CD4-positive, alpha-beta memory T cell (primary cell): ENCODE measurements at regions not wholly inside any gene's neighbourhood (a gene's known extent, or its start where the extent isn't known, plus 50 kb on each side); places are given as distances from the start of the nearest gene placed in this dataset.

ENCODE experiments used
- CTCF ChIA-PET: fragments of 350-600 bp; sonication (Branson Sonifier 250); formaldehyde crosslinking; loops from one replicate; lab custom pipeline; 2021; ENCODE audit warnings: inconsistent platforms; ENCODE audit not compliant: partially characterized antibody; lab: Charles Lee
- POLR2A ChIA-PET: fragments of 350-600 bp; sonication (Branson Sonifier 250); formaldehyde crosslinking; loops from one replicate; lab custom pipeline; 2021; ENCODE audit not compliant: partially characterized antibody; lab: Charles Lee
- DNase-seq, 5 donors: peaks; one replicate each; pipeline versions ENCODE4 v3.0.0 to v3.0.0-alpha.2; 2020 to 2022; ENCODE audit warnings: mixed read lengths in 1 of 5
- H3K27ac ChIP-seq: one replicate; pipeline ENCODE4 v1.7.0; 2013; ENCODE audit warnings: low read depth, low read length
- H3K27me3 ChIP-seq: 2 replicates; pipeline ENCODE4 v1.7.0; 2013; ENCODE audit warnings: mild to moderate bottlenecking, low read length, moderate library complexity; ENCODE audit not compliant: insufficient read depth
- H3K36me3 ChIP-seq: 2 replicates; pipeline ENCODE4 v1.7.0; 2013; ENCODE audit warnings: mild to moderate bottlenecking, low read length, moderate library complexity; ENCODE audit not compliant: insufficient read depth
- H3K4me1 ChIP-seq: 2 replicates; pipeline ENCODE4 v1.7.0; 2013; ENCODE audit warnings: mild to moderate bottlenecking, low read length, moderate library complexity; ENCODE audit not compliant: insufficient read depth
- H3K4me3 ChIP-seq, 2 donors: one replicate each; pipeline ENCODE4 v1.7.0; 2013; ENCODE audit warnings: low read length in 2 of 2, mild to moderate bottlenecking in 1 of 2
- H3K9me3 ChIP-seq, 2 donors: one replicate each; pipeline ENCODE4 v1.7.0; 2013; ENCODE audit warnings: low read length in 2 of 2, control low read depth in 1 of 2; ENCODE audit not compliant: control insufficient read depth in 1 of 2
- H3K27ac Mint-ChIP-seq, 7 donors: one replicate each; pipeline ENCODE4 v1.8.0; 2020 to 2021; ENCODE audit warnings: mixed read lengths in 7 of 7, mild to moderate bottlenecking in 6 of 7, inconsistent platforms in 3 of 7, moderate library complexity in 3 of 7
- H3K27me3 Mint-ChIP-seq, 2 donors: one replicate each; pipeline ENCODE4 v1.8.0; 2020 to 2021; ENCODE audit warnings: mixed read lengths in 2 of 2
- H3K36me3 Mint-ChIP-seq, 2 donors: one replicate each; pipeline ENCODE4 v1.8.0; 2020 to 2021; ENCODE audit warnings: mixed read lengths in 2 of 2, inconsistent platforms in 1 of 2, mild to moderate bottlenecking in 1 of 2
- H3K4me1 Mint-ChIP-seq, 4 donors: one replicate each; pipeline ENCODE4 v1.8.0; 2020 to 2021; ENCODE audit warnings: mixed read lengths in 4 of 4, mild to moderate bottlenecking in 1 of 4
- H3K4me3 Mint-ChIP-seq, 8 donors: one replicate each; pipeline ENCODE4 v1.8.0; 2020 to 2021; ENCODE audit warnings: mixed read lengths in 8 of 8, mild to moderate bottlenecking in 7 of 8, moderate library complexity in 6 of 8, inconsistent platforms in 3 of 8
- H3K9me3 Mint-ChIP-seq, 8 donors: one replicate each; pipeline ENCODE4 v1.8.0; 2020 to 2021; ENCODE audit warnings: mixed read lengths in 8 of 8, mild to moderate bottlenecking in 5 of 8, inconsistent platforms in 3 of 8, moderate library complexity in 1 of 8
- intact Hi-C: fragments of 100-400 bp; cut with micrococcal nuclease; formaldehyde crosslinking; loops from one replicate; pipeline ENCODE4 v1.15.1; 2023

DNA sequence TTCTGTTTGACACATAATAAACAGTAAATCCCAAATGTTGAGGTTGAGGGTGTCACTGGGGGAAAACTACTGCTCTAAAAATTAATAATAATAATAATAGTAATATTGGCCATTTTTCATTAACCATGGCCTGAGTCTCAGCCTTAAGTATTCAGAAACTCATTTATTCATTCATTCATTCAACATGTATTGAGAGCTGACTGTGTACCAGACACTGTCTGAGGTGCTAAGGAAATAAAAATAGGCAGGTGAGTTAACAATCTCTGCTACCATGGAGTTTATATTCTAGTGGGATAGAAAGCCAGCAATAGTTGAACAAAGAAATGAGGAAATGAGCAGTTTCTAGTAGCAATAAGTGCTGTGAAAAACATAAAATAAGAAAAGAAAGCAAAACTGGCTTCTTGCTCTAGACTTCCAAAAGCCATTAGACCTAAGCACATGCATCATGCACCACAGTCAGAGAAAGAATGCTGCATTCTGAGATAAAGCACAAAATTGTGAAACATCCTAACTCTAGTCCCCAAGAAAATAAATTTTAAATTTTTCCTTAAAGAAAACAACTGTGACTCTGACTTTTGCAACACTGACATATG lies 278.7 kb downstream of the RCHY1 start:
- DNase-seq, result no peak
- no peak overlapping the region for H3K4me3 Mint-ChIP-seq
- H3K27ac ChIP-seq, result no peak overlapping the region
- no peaks in the 10 kb centered on the region for H3K4me1 Mint-ChIP-seq
- H3K27me3 ChIP-seq, result no peaks in the 10 kb centered on the region
- H3K9me3 ChIP-seq, result no peaks in the 10 kb centered on the region
- H3K9me3 Mint-ChIP-seq, result peaks cover 0 to 8% (median 3%) of the 10 kb centered on the region in 8 donors
- POLR2A ChIA-PET, result no interaction called here
- H3K4me3 ChIP-seq, result no peak overlapping the region
- CTCF ChIA-PET, result no interaction called here
- H3K27me3 Mint-ChIP-seq, result peaks cover 1% of the 10 kb centered on the region in 2 donors
- H3K36me3 Mint-ChIP-seq, result no peaks in the 10 kb centered on the region
- intact Hi-C loops, result no loop called here
- H3K36me3 ChIP-seq, result no peaks in the 10 kb centered on the region
- H3K27ac Mint-ChIP-seq, result no peak overlapping the region
- no peaks in the 10 kb centered on the region for H3K4me1 ChIP-seq

DNA sequence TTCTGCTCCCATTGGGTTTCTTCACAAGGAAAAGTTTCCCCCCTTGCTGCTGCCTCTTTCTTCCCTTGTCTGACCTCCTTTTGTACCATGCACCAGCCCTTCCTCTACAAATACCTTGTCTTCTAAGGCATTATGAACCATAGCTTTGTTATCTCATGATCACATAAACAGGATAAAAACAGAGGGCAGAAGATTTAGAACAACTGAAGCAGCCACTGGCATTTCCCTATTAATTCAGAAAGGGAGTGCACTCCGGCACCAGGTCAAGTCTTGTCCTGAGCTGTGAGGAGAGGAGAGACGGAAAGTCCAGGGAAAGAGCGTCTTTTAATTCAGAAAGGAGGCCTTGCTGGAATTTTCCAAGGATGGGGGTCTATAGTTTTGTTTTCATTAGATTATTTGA lies 281.7 kb downstream of the RCHY1 start:
- no peaks in the 10 kb centered on the region for H3K27me3 ChIP-seq
- Mint-ChIP-seq H3K9me3 (peaks cover 0 to 6% (median 1%) of the 10 kb centered on the region in 8 donors), H3K4me3 (no peak overlapping the region), H3K36me3 (no peaks in the 10 kb centered on the region), H3K27me3 (peaks cover 1% of the 10 kb centered on the region in 2 donors), H3K27ac (no peak overlapping the region), H3K4me1 (no peaks in the 10 kb centered on the region)
- no peak overlapping the region for H3K27ac ChIP-seq
- no peaks in the 10 kb centered on the region for H3K9me3 ChIP-seq
- intact Hi-C loops, result no loop called here
- H3K4me3 ChIP-seq, result no peak overlapping the region
- H3K4me1 ChIP-seq, result no peaks in the 10 kb centered on the region
- DNase-seq, result no peak
- CTCF ChIA-PET, result no interaction called here
- POLR2A ChIA-PET, result no interaction called here
- H3K36me3 ChIP-seq, result no peaks in the 10 kb centered on the region

DNA sequence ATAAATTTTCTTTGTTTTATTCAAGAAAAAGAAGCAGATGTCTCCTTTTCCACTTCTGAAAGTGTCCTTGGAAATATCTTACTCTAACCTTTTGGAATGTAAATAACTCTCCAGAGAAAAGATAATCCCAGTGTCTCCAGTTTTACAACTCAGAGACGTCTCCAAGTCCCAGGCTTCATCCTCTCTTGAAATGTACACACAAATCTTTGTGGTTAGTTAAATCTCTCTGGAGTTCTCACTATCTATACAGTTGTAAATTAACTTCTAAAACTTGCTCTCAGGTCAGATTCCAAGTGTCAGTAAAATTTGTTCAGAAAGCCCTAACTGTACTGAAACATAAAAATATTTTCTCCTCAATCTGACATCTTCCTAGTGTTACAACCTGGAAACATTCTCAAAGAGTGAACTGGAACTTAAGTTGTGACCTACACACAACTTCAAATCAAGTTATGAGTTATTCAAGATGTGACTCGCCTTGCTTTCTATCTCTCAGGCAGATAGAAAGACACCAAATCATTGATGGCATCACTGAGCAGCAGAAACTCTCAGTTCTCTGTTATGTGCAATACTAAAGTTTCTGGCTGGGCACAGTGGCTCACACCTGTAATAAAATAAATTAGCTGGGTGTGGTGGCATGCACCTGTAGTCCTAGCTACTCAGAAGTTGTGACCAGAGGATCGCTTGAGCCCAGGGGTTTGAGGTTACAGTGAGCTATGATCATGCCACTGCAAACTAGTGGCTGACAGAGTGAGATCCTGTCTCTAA lies 284.2 kb downstream of the RCHY1 start:
- CTCF ChIA-PET, result no interaction called here
- Histone ChIP-seq H3K27ac (no peak overlapping the region), H3K36me3 (no peaks in the 10 kb centered on the region), H3K27me3 (no peaks in the 10 kb centered on the region), H3K4me1 (no peaks in the 10 kb centered on the region), H3K4me3 (no peak overlapping the region), H3K9me3 (no peaks in the 10 kb centered on the region)
- no peak for DNase-seq
- POLR2A ChIA-PET, result no interaction called here
- Mint-ChIP-seq H3K36me3 (no peaks in the 10 kb centered on the region), H3K27ac (no peak overlapping the region), H3K9me3 (peaks cover 0 to 11% (median 2%) of the 10 kb centered on the region in 8 donors), H3K4me3 (no peak overlapping the region), H3K4me1 (no peaks in the 10 kb centered on the region), H3K27me3 (peaks cover 0 to 1% of the 10 kb centered on the region in 2 donors)
- intact Hi-C loops, result no loop called here

DNA sequence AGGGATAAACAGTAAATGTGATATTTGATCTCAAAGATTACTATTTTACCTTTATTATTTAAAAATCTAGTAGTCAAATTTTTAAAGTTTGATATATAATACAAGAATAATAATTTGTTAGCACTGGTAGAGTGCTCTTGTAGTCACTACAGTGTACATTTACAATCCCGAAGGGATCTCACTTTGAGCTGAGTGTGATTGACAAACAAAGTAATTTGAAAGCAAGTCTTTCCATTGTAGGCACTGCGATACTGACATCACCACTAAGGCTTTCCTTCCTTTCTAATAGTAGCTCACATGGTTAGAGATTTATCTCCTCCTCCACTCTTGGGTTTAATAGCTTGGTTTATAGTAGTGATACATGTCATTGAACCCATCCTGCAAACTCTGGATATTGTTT lies 280.6 kb downstream of the PARM1 start:
- no peaks in the 10 kb centered on the region for H3K36me3 ChIP-seq
- no peaks in the 10 kb centered on the region for H3K9me3 ChIP-seq
- Mint-ChIP-seq H3K9me3 (peaks cover 0 to 21% (median 6%) of the 10 kb centered on the region in 8 donors), H3K4me3 (no peak overlapping the region), H3K27ac (no peak overlapping the region), H3K4me1 (no peaks in the 10 kb centered on the region), H3K36me3 (no peaks in the 10 kb centered on the region), H3K27me3 (no peaks in the 10 kb centered on the region)
- ChIA-PET CTCF (no interaction called here), POLR2A (no interaction called here)
- no peak for DNase-seq
- no peak overlapping the region for H3K27ac ChIP-seq
- no peak overlapping the region for H3K4me3 ChIP-seq
- intact Hi-C loops, result no loop called here
- H3K27me3 ChIP-seq, result no peaks in the 10 kb centered on the region
- no peaks in the 10 kb centered on the region for H3K4me1 ChIP-seq

DNA sequence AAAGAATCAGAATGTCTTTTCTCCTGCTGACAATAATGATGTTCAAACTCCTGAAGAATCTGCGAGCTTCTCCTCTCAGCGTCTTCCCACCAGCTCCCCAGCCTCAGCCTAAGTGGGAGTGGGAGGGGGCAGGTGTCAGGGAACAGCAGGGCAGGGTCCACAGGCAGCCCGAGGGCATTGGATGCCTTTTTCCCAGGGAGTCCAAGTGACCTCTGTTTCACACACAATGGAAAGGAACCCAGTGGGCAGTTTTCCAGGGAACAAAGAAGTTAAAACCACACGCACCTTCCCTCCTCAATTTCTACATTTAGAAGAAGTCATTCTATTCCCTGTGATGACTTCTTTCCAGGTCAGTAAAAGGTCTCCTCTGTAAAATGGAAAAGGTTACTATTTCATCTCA lies 278.5 kb downstream of the PARM1 start:
- POLR2A ChIA-PET, result no interaction called here
- H3K9me3 ChIP-seq, result no peaks in the 10 kb centered on the region
- no peak overlapping the region for H3K4me3 ChIP-seq
- CTCF ChIA-PET, result no interaction called here
- no peaks in the 10 kb centered on the region for H3K36me3 ChIP-seq
- Mint-ChIP-seq H3K9me3 (peaks cover 0 to 11% (median 3%) of the 10 kb centered on the region in 8 donors), H3K27me3 (peaks cover 0 to 1% of the 10 kb centered on the region in 2 donors), H3K4me1 (no peaks in the 10 kb centered on the region), H3K27ac (no peak overlapping the region), H3K36me3 (no peaks in the 10 kb centered on the region), H3K4me3 (no peak overlapping the region)
- H3K27me3 ChIP-seq, result no peaks in the 10 kb centered on the region
- no peak overlapping the region for H3K27ac ChIP-seq
- DNase-seq, result no peak
- intact Hi-C loops, result no loop called here
- H3K4me1 ChIP-seq, result no peaks in the 10 kb centered on the region

DNA sequence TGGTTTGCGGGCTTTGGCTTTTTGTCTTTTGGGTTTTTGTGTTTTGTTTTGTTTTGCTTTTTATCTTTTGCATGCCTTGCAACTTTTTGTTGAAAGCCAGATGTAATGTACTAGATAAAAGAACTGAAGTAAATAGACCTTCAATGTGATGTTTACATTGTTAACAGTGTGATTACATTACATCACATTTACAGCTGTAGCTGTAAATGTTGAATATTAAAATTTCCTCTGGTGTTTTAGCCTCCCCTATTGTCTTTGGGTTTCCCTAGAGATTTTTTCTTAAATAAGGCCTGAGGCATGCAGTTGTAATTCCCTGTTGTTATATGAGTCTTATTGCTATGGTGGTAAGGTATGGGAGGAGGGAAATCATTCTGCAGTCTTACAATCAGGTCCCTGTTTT lies 275.0 kb downstream of the PARM1 start:
- CTCF ChIA-PET, result no interaction called here

DNA sequence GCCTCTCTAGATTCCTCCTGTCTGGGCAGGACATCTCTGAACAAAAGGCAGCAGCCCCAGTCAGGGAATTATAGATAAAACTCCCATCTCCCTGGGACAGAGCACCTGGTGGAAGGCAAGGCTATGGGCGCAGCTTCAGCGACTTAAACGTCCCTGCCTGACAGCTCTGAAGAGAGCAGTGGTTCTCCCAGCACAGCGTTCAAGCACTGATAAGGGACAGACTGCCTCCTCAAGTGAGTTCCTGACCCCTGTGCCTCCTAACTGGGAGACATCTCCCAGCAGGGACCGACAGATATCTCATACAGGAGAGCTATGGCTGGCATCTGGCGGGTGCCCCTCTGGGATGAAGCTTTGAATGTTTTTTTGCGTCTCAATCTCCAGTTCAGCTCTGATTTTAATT lies 262.2 kb downstream of the PARM1 start:
- H3K4me3 Mint-ChIP-seq, result no peak overlapping the region
- no peak overlapping the region for H3K27ac ChIP-seq
- no peaks in the 10 kb centered on the region for H3K4me1 ChIP-seq
- no peak overlapping the region for H3K27ac Mint-ChIP-seq
- no peaks in the 10 kb centered on the region for H3K36me3 Mint-ChIP-seq
- CTCF ChIA-PET, result no interaction called here
- no peaks in the 10 kb centered on the region for H3K27me3 Mint-ChIP-seq
- no peak for DNase-seq
- no peaks in the 10 kb centered on the region for H3K4me1 Mint-ChIP-seq
- H3K9me3 ChIP-seq, result no peaks in the 10 kb centered on the region
- H3K36me3 ChIP-seq, result no peaks in the 10 kb centered on the region
- POLR2A ChIA-PET, result no interaction called here
- no peaks in the 10 kb centered on the region for H3K27me3 ChIP-seq
- peaks cover 0 to 16% (median 11%) of the 10 kb centered on the region in 8 donors for H3K9me3 Mint-ChIP-seq
- H3K4me3 ChIP-seq, result no peak overlapping the region
- intact Hi-C loops, result no loop called here

More for the DNA sequence above, 275.0 kb downstream of the PARM1 start:
- Histone ChIP-seq H3K4me1 (no peaks in the 10 kb centered on the region), H3K27ac (no peak overlapping the region), H3K36me3 (no peaks in the 10 kb centered on the region), H3K9me3 (no peaks in the 10 kb centered on the region), H3K27me3 (no peaks in the 10 kb centered on the region), H3K4me3 (no peak overlapping the region)
- H3K36me3 Mint-ChIP-seq, result no peaks in the 10 kb centered on the region
- H3K27ac Mint-ChIP-seq, result no peak overlapping the region
- DNase-seq, result no peak
- H3K4me3 Mint-ChIP-seq, result no peak overlapping the region
- peaks cover 0 to 1% of the 10 kb centered on the region in 2 donors for H3K27me3 Mint-ChIP-seq
- POLR2A ChIA-PET, result no interaction called here
- no peaks in the 10 kb centered on the region for H3K4me1 Mint-ChIP-seq
- H3K9me3 Mint-ChIP-seq, result peaks cover 0 to 9% (median 1%) of the 10 kb centered on the region in 8 donors
- intact Hi-C loops, result no loop called here
